ENCODE measurements at regions not wholly inside any gene's neighbourhood (a gene's known extent, or its start where the extent isn't known, plus 50 kb on each side); places are given as distances from the start of the nearest gene placed in this dataset.

DNA sequence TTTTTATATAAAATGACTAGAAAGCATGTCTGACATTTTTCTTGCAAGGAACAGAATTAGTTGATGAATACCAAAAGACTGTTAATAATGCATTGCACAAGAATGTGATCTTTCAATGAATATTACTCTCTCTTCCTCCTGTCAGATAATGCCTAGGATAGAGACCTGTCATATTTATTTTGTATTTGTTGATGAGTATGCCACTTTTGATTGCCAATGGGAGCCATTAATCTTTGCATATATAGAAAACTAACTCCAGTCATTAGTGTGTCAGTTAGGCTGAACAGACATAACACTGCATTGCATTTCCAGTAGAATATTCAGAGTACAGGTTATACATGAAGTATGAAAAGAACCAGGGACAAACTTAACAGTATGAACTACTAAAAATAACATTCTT, 1125.3 kb downstream of the LRFN5 start:
- TF ChIP-seq ISL1 (CRISPR knock-in tag; IDR thresholded peaks at IDR 0.05): no peak
- no peak for TF ChIP-seq GLIS3 (CRISPR knock-in tag; IDR thresholded peaks at IDR 0.05)
- TF ChIP-seq ZFP3 (CRISPR knock-in tag; IDR thresholded peaks at IDR 0.05): no peak
- TF ChIP-seq SNAI2 (CRISPR knock-in tag; IDR thresholded peaks at IDR 0.05): no peak
- no peak for TF ChIP-seq TOX (CRISPR knock-in tag; IDR thresholded peaks at IDR 0.05; ENCODE audit: borderline replicate concordance)
- no peak for TF ChIP-seq TCF4 (CRISPR knock-in tag; IDR thresholded peaks at IDR 0.05; ENCODE audit: borderline replicate concordance)
- no peak for TF ChIP-seq ARNTL (CRISPR knock-in tag; IDR thresholded peaks at IDR 0.05; ENCODE audit: borderline replicate concordance, low read depth)
